Endothelial cell of umbilical vein (primary cell): ENCODE measurements at regions not wholly inside any gene's neighbourhood (a gene's known extent, or its start where the extent isn't known, plus 50 kb on each side); places are given as distances from the start of the nearest gene placed in this dataset.

Experiments used
- BruUV-seq: library from RNA; stranded (reverse); fragments of 400-500 nt; replicated peaks from 2 replicates; lab custom pipeline; 2021; lab: Mats Ljungman, UMichigan
- CTCF ChIA-PET: fragments of 300-600, 350-600 bp; sonication (Branson Sonifier 250); formaldehyde crosslinking; loops from one replicate; lab custom pipeline; 2021; ENCODE audit warnings: antibody characterized with exemption, inconsistent platforms; lab: Charles Lee
- POLR2A ChIA-PET: fragments of 300-600, 350-600 bp; sonication (Branson Sonifier 250); formaldehyde crosslinking; loops from one replicate; lab custom pipeline; 2021; ENCODE audit warnings: antibody characterized with exemption, inconsistent platforms; lab: Charles Lee
- DNase-seq: peaks from one replicate; pipeline ENCODE4 v3.0.0-alpha.2; 2011; ENCODE audit warnings: low read depth, low spot score
- FAIRE-seq: peaks from 2 replicates; lab custom pipeline; 2011; peaks lifted over from hg19 to GRCh38; lab: Jason Lieb, UNC
- H2AFZ ChIP-seq: 2 replicates; pipeline ENCODE4 v1.6.0; 2012; ENCODE audit warnings: low read depth, low read length, control low read depth, inconsistent platforms
- H3K27ac ChIP-seq: 2 replicates; pipeline ENCODE4 v1.5.1; 2011; ENCODE audit warnings: low read depth, mild to moderate bottlenecking, control low read depth, low read length, moderate library complexity; ENCODE audit not compliant: insufficient read depth
- H3K27me3 ChIP-seq, 2 experiments: 2 replicates each; pipeline versions ENCODE4 v1.6.0 to v1.6.1; 2011; ENCODE audit warnings: low read length in 2 of 2, mixed read lengths in 1 of 2; ENCODE audit not compliant: control insufficient read depth in 2 of 2, insufficient read depth in 2 of 2
- H3K36me3 ChIP-seq, 2 experiments: 2 replicates in 1 of 2; 3 replicates in 1 of 2; pipeline ENCODE4 v1.5.1; 2011; ENCODE audit warnings: low read length in 2 of 2, mild to moderate bottlenecking in 1 of 2, moderate library complexity in 1 of 2; ENCODE audit not compliant: control insufficient read depth in 2 of 2, insufficient read depth in 2 of 2; ENCODE audit errors: extremely low read depth in 1 of 2
- H3K4me1 ChIP-seq: 3 replicates; pipeline ENCODE4 v1.5.1; 2011; ENCODE audit warnings: mild to moderate bottlenecking, low read length; ENCODE audit not compliant: control insufficient read depth, insufficient read depth; ENCODE audit errors: extremely low read depth
- H3K4me2 ChIP-seq: 2 replicates; pipeline ENCODE4 v1.6.1; 2011; ENCODE audit warnings: low read length, control low read depth, mixed read lengths; ENCODE audit not compliant: insufficient read depth
- H3K4me3 ChIP-seq, 3 experiments: fragments of 200-600 bp in 1 of 3; sonication (generic), shearing (Covaris generic) in 1 of 3; replicated peaks in 1 of 3; 2 replicates each; pipeline ENCODE4 v1.5.1; 2011 to 2016; ENCODE audit warnings: control low read depth in 3 of 3, low read length in 3 of 3, mild to moderate bottlenecking in 2 of 3, inconsistent platforms in 1 of 3, low read depth in 1 of 3, moderate library complexity in 1 of 3; ENCODE audit not compliant: insufficient read depth in 1 of 3
- H3K79me2 ChIP-seq: 2 replicates; pipeline ENCODE4 v1.6.0; 2012; ENCODE audit warnings: low read length, inconsistent platforms; ENCODE audit not compliant: control insufficient read depth, insufficient read depth
- H3K9ac ChIP-seq: replicated peaks from 2 replicates; pipeline ENCODE3; 2011; ENCODE audit warnings: low read length, control low read depth; ENCODE audit not compliant: insufficient read depth; ENCODE audit errors: extremely low read depth
- H3K9me1 ChIP-seq: replicated peaks from 3 replicates; pipeline ENCODE4 v1.6.0; 2011; ENCODE audit warnings: mild to moderate bottlenecking, low read length; ENCODE audit not compliant: control insufficient read depth, insufficient read depth; ENCODE audit errors: extremely low read depth
- H3K9me3 ChIP-seq: replicated peaks from 2 replicates; pipeline ENCODE4 v1.5.1; 2012; ENCODE audit warnings: low read length, inconsistent platforms; ENCODE audit not compliant: control insufficient read depth, insufficient read depth
- H4K20me1 ChIP-seq: replicated peaks from 2 replicates; pipeline ENCODE3; 2011; ENCODE audit warnings: mild to moderate bottlenecking, low read length; ENCODE audit not compliant: control insufficient read depth, insufficient read depth; ENCODE audit errors: extremely low read depth
- EZH2 ChIP-seq: IDR thresholded peaks from 2 replicates; pipeline ENCODE4 v1.6.1; 2012; ENCODE audit warnings: borderline replicate concordance, low read depth, mild to moderate bottlenecking, moderate library complexity, low read length, inconsistent platforms; ENCODE audit not compliant: severe bottlenecking
- GATA2 ChIP-seq: IDR thresholded peaks from 2 replicates; pipeline ENCODE4 v1.7.0; 2011; ENCODE audit warnings: low read depth, mild to moderate bottlenecking, moderate library complexity, mixed read lengths, low read length; ENCODE audit not compliant: insufficient read length, insufficient read depth
- JUN ChIP-seq: IDR thresholded peaks from 2 replicates; pipeline ENCODE4 v1.6.1; 2011; ENCODE audit warnings: borderline replicate concordance, low read depth; ENCODE audit not compliant: insufficient read length, insufficient read depth
- MYC ChIP-seq: IDR thresholded peaks from one replicate; pipeline ENCODE4 v1.6.1; 2011; ENCODE audit warnings: mild to moderate bottlenecking, low read depth, low read length
- POLR2A ChIP-seq: IDR thresholded peaks from 2 replicates; pipeline ENCODE4 v1.6.1; 2012; ENCODE audit warnings: low read depth, mild to moderate bottlenecking, control low read depth, low read length
- POLR2AphosphoS5 ChIP-seq: IDR thresholded peaks from 2 replicates; pipeline ENCODE4 v1.6.1; 2012; ENCODE audit warnings: low read depth, mild to moderate bottlenecking, control low read depth, low read length, moderate library complexity; ENCODE audit not compliant: insufficient read depth
- dilution Hi-C: fragments of 300-500 bp; cut with MboI; formaldehyde crosslinking; loops from one replicate; pipeline ENCODE4 v1.15.0; 2019; ENCODE audit warnings: low sequenced_read_pairs; ENCODE audit not compliant: extremely low pct_ligation_motif_present
- intact Hi-C: fragments of 100-400 bp; cut with micrococcal nuclease; formaldehyde crosslinking; loops from one replicate; pipeline ENCODE4 v1.10.0; 2022
- TF ChIP-seq, protein P1 (sequence below): IDR thresholded peaks from 2 replicates; pipeline ENCODE4 v1.6.1; 2011; ENCODE audit not compliant: insufficient read depth, insufficient read length
- TF ChIP-seq, protein P2 (sequence below), 2 donors: IDR thresholded peaks; 1 replicate in 1 of 2; 2 replicates in 1 of 2; pipeline ENCODE4 v1.5.1; 2011; ENCODE audit warnings: low read length in 2 of 2, mild to moderate bottlenecking in 2 of 2, moderate library complexity in 2 of 2, control low read depth in 1 of 2, inconsistent platforms in 1 of 2, low read depth in 1 of 2; ENCODE audit not compliant: insufficient read depth in 1 of 2; ENCODE audit errors: extremely low read depth in 1 of 2

DNA sequence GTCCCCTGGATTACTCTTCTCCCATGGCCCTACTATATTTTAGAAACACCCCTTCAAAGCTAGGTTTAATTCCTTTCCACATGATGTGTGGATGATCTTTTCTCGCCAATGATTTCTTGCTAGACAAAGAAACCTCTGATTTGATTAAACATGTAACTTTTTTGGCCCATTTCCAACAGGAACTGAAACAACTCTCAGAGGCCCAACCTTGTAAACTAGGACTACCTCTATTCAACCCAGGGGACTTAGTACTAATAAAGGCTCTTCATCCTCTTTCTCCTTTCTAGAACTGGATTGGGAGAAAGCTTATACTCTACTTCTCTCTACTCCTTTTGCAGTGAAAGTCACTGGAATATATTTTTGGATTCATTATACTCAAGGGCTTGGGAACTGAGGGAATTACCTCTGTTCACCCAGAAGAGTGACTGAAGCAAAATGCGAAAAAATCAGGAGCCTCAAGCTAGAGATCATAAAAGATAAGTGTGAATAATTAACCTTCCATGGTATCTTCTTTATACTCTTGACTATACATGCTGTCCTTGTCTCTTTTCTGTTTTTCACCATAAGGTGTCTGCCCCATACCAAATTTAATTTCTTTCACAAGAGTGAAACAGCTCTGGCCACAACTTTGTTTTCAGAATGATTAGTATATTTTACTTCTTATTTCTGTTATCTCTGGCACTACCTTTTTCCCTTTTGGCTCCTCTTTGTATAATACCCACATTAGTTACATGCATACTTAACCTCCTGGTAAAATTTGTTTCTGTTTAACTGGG is 977.6 kb downstream of the SLITRK5 start:
- Histone ChIP-seq H3K9me1 (no peaks in the 10 kb centered on the region), H3K27ac (no peak overlapping the region), H3K4me3 (no peak overlapping the region), H3K79me2 (no peaks in the 10 kb centered on the region), H3K27me3 (no peaks in the 10 kb centered on the region), H2AFZ (no peak overlapping the region), H3K36me3 (no peaks in the 10 kb centered on the region), H3K9ac (no peak overlapping the region), H3K9me3 (no peaks in the 10 kb centered on the region), H3K4me1 (no peaks in the 10 kb centered on the region), H4K20me1 (no peaks in the 10 kb centered on the region), H3K4me2 (no peak overlapping the region)
- dilution Hi-C loops (no loop called here), intact Hi-C loops (no loop called here)
- no TSS peak for BruUV-seq
- no peak for TF ChIP-seq JUN
- TF ChIP-seq EZH2: no peak
- no peak for FAIRE-seq
- CTCF ChIA-PET: no interaction called here
- POLR2A ChIA-PET: no interaction called here
- DNase-seq: no peak

DNA sequence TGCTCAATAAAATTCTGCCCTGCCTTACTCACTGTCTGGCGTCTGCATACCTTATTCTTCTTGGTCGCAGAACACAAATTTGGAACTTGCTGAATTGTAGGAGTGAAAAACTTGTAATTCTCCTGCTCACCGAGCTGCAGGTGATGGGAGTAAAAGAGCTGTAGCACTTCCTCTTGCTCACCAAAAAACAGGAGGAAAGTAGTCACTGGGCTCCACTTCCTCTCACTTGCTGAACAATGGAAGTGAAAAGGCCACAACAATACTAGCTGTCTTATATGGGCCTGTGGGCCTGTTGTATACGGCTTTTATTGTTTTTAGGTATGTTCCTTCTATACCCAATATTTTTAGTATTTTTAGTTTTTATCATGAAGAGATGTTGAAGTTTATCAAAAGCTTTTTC is 978.7 kb downstream of the SLITRK5 start:
- H3K9me3 ChIP-seq: no peaks in the 10 kb centered on the region
- no peaks in the 10 kb centered on the region for H3K4me1 ChIP-seq
- H3K9me1 ChIP-seq: no peaks in the 10 kb centered on the region
- no peaks in the 10 kb centered on the region for H3K36me3 ChIP-seq
- H3K4me2 ChIP-seq: no peak overlapping the region
- no peak for DNase-seq
- no peak overlapping the region for H3K4me3 ChIP-seq
- TF ChIP-seq POLR2A (no peak), POLR2AphosphoS5 (no peak), GATA2 (no peak), MYC (no peak)
- TF ChIP-seq, protein P1, sequence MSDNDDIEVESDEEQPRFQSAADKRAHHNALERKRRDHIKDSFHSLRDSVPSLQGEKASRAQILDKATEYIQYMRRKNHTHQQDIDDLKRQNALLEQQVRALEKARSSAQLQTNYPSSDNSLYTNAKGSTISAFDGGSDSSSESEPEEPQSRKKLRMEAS: no peak
- TF ChIP-seq, protein P2, sequence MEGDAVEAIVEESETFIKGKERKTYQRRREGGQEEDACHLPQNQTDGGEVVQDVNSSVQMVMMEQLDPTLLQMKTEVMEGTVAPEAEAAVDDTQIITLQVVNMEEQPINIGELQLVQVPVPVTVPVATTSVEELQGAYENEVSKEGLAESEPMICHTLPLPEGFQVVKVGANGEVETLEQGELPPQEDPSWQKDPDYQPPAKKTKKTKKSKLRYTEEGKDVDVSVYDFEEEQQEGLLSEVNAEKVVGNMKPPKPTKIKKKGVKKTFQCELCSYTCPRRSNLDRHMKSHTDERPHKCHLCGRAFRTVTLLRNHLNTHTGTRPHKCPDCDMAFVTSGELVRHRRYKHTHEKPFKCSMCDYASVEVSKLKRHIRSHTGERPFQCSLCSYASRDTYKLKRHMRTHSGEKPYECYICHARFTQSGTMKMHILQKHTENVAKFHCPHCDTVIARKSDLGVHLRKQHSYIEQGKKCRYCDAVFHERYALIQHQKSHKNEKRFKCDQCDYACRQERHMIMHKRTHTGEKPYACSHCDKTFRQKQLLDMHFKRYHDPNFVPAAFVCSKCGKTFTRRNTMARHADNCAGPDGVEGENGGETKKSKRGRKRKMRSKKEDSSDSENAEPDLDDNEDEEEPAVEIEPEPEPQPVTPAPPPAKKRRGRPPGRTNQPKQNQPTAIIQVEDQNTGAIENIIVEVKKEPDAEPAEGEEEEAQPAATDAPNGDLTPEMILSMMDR (IDR thresholded peaks at IDR 0.05; ENCODE audit: extremely low read depth in 1 of 2, insufficient read depth in 1 of 2, low read depth in 1 of 2, low read length in 2 of 2): no peak
- ChIA-PET CTCF (no interaction called here), POLR2A (no interaction called here)
- dilution Hi-C loops: no loop called here
- no peaks in the 10 kb centered on the region for H4K20me1 ChIP-seq
- H3K27ac ChIP-seq: no peak overlapping the region
- intact Hi-C loops: no loop called here
- H2AFZ ChIP-seq: no peak overlapping the region
- no TSS peak for BruUV-seq
- H3K79me2 ChIP-seq: no peaks in the 10 kb centered on the region
- no peaks in the 10 kb centered on the region for H3K27me3 ChIP-seq
- no peak for FAIRE-seq
- H3K9ac ChIP-seq: no peak overlapping the region
